NCI-H146 treated with DMSO at 0.1 percent for 48 hours (cell line): ENCODE measurements at regions not wholly inside any gene's neighbourhood (a gene's known extent, or its start where the extent isn't known, plus 50 kb on each side); places are given as distances from the start of the nearest gene placed in this dataset.
"Not testable (repeated sequence)": the region's sequence is repeated elsewhere in the genome, so short reads cannot be mapped to it uniquely, and the experiment has no call there.

Experiments used
- DNase-seq: peaks from one replicate; lab custom pipeline; 2025; ENCODE audit not compliant: unreplicated experiment; lab: John Stamatoyannopoulos, UW

GRCh38 chr7:106353944-106354343 lies 69.2 kb upstream of the NAMPT start:
- no peak for DNase-seq

DNA sequence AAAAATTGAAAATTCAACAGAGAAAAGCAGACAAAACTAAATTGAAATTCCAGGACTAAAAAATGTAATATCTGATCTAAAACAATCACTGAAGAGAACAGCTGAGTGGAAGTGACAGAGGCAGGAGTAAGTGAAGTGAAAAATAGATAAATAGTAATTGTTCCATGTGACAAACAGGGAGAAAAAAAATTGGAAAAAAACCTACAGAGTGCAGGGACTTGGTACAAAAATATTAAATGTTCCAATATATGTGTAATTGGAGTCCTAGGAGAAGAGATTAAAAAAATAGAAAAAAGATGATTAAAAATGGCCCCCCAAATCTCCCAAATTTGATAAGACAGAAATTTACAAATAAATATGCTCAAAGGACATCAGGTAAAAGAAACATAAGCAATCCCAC lies 63.4 kb upstream of the NAMPT start:
- no peak for DNase-seq

GRCh38 chr7:106347229-106347833 lies 62.5 kb upstream of the NAMPT start:
- DNase-seq: no peak

DNA sequence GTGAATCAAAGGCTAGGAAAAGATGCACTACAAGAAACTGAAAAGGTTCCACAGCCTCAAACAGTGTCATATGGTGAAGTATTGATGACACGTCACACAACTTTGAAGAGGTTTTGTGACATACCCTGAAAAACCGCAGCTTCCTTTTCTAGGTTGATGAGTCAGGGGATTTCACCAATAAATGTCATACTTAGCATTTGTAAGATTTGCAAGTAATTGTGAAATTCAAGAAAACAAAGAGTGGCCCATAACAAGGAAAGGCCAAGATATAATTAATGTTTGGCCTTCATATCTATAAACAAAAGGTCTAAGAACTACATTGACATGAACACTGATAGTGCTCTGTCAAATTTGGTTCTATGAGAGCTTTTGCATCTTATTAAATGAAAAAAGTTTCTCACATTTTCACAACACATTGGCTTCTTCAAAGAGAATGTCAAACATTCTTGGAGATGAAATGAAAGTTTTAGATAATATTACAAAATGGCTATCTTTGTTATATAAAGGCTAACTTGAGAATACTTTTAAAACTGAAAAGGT lies 62.0 kb upstream of the NAMPT start:
- DNase-seq: no peak

- DNase-seq: no peak
Measured at GRCh38 chr7:106346167-106346677, 61.4 kb upstream of the NAMPT start.

- no peak for DNase-seq
Measured at GRCh38 chr7:106345421-106346166, 60.8 kb upstream of the NAMPT start.

DNA sequence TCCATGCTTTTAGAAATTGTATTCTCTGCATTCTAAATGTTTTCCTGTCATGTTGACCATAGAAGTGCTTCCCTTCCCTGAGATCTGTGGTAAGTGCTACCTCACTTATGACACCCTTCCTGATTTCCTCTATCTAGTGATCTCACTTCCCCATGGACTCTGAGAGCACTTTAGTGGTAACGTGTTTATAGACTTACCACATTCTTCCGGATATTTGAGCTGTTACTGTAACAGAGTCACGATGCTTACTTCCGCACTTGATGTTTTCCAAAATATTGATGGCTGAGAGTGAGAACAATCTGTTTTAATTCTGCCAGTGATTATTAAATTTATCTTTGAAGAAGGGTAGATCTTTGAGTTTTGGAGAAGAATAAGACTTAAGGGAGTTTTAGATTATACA lies 60.1 kb upstream of the NAMPT start:
- no peak for DNase-seq

DNA sequence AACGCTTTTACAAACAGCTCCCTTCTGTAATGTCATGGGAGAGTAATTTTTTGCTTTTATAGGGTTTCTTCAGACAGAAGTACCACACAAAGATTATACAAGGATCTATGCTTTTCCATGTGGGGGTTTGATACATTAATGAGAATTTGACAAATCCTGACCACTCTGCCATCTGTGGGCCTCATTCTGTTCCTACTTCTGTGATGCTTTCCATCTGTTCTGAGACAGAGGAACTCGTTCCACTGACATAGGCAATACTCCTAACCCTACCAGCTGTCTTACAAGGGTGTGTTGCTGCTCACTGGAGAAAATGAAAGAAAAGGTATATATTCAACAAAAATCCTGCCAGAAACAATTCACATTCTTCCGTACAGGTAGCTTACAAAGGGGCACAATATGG lies 59.4 kb upstream of the NAMPT start:
- no peak for DNase-seq

GRCh38 chr7:106342049-106342448 lies 57.3 kb upstream of the NAMPT start:
- DNase-seq: not testable (repeated sequence)

DNA sequence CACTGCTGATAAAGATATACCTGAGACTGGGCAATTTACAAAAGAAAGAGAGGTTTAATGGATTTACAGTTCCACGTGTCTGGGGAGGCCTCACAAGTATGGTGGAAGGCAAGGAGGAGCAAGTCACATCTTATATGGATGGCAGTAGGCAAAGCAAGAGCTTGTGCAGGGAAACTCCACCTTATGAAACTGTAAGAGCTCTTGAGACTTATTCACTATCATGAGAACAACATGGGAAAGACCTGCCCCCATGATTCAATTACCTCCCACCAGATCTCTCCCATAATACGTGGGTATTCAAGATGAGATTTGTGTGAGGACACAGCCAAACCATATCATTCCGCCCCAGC lies 55.4 kb upstream of the NAMPT start:
- DNase-seq: not testable (repeated sequence)

GRCh38 chr7:106339513-106340246 lies 54.9 kb upstream of the NAMPT start:
- DNase-seq: no peak

DNA sequence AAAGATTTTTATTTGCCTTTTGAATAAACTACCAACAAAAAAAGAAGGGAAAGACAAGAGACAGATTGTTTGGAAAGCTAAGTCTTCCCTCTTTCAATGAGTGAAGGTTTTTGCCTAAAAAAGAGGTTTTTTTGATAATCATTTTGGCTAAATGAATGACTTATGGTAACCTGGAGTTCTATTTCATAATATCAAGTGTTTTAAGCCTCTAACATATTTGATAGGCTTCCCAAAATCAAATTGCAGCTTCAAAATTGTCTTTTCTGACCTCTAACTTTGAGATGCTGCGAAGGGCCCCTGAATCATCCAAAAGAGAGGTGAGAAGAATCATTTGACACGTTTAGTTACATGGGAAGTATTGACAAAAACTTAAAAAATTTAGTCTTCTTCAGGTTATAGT lies 53.0 kb upstream of the NAMPT start:
- no peak for DNase-seq

- DNase-seq: no peak
Measured at GRCh38 chr7:106335814-106336213, 51.0 kb upstream of the NAMPT start.
